CD4-positive, alpha-beta T cell treated with Interleukin-15 for 1 hour (primary cell): ENCODE measurements at regions not wholly inside any gene's neighbourhood (a gene's known extent, or its start where the extent isn't known, plus 50 kb on each side); places are given as distances from the start of the nearest gene placed in this dataset.

ENCODE experiments used
- DNase-seq: peaks from one replicate; pipeline ENCODE4 v3.0.0-alpha.2; 2020

DNA sequence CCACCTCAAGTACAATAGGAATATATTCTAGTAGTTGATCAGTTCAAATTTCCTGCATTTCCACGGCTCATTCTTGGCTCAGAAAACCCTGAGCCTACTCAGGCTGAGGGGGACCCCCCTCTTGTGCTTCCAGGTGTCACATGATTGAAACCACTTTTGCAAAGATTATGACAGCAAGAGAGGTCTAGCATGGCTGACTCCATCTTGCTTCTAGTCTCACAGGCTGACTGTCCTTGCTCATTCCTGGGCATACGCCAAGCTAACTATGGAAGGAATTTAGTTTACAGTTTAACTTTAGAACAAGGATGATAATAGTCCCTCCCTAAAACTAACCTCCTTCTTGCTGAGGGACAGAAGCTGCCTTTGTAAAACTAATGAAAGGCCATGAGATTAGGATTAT, 154.1 kb downstream of the SNX18 start:
- no peak for DNase-seq

GRCh38 chr5:54671111-54671531, 153.6 kb downstream of the SNX18 start:
- no peak for DNase-seq

- peak; percentile 17 for DNase-seq
Measured at GRCh38 chr5:54670281-54670680, 152.7 kb downstream of the SNX18 start.

GRCh38 chr5:54669845-54670244, 152.3 kb downstream of the SNX18 start:
- DNase-seq = no peak

- DNase-seq = no peak
Measured at GRCh38 chr5:54669285-54669684, 151.7 kb downstream of the SNX18 start.

DNA sequence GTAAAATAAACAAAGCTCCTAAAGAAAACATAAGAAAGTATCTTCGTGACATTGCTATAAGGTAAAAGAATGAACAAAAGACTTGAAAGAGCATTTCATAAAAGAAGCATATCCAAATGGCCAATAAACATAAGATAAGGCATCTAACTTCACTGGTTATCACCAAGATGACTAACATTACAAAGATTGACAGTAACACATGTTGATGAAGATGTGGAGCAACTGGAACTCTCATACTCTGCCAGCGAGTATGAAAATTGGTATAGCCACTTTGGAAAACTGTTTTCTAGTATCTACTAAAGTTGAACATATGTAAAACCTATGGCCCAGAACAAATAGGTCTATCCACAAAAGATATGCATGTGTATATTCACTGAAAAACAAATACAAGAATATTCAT, 150.5 kb downstream of the SNX18 start:
- no peak for DNase-seq

GRCh38 chr5:54667136-54667535, 149.6 kb downstream of the SNX18 start:
- no peak for DNase-seq

GRCh38 chr5:54663866-54664265, 146.3 kb downstream of the SNX18 start:
- no peak for DNase-seq

GRCh38 chr5:54661111-54661510, 143.6 kb downstream of the SNX18 start:
- no peak for DNase-seq

GRCh38 chr5:54659700-54660131, 142.2 kb downstream of the SNX18 start:
- no peak for DNase-seq

- no peak for DNase-seq
Measured at GRCh38 chr5:54658010-54658409, 140.5 kb downstream of the SNX18 start.

GRCh38 chr5:54656261-54656728, 138.7 kb downstream of the SNX18 start:
- no peak for DNase-seq

DNA sequence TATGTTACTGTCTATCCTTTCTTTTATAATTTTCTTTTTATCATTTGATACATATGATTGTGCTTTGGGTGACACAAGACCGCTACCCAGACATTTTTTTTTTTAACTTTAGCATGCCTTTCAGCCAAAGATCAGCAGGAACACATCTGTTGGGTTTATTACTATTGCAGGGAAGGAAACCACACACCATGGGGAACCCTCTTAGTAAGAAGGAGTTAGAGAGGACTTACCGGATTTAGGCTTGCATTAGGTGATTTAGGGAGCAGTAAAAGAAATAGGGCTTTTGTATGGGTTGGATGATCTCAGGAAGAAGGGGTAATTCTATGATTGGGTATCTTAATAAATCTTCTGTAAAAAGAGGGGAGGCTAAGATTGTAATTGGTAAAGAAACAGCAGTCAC, 138.2 kb downstream of the SNX18 start:
- DNase-seq = no peak

DNA sequence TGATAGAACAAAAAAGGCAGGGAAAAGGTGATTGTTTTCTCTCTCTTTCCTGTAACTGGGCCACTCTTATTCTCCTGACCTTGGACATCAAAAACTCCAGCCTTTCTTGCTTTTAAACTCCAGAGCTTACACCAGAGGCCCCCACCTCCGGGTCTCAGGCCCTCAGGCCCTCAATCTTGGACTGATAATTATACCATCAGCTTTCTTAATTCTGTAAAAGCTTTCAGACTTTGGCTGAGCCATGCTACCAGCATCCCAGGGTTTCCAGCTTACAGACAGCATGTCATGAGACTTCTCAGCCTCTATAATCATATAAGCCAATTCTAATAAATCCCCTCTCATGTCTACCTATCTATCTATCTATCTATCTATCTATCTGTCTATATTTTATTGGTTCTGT, 137.7 kb downstream of the SNX18 start:
- DNase-seq = no peak

- DNase-seq = no peak
Measured at GRCh38 chr5:54653956-54654614, 136.5 kb downstream of the SNX18 start.

GRCh38 chr5:54651482-54652076, 134.0 kb downstream of the SNX18 start:
- DNase-seq = no peak

- DNase-seq = no peak
Measured at GRCh38 chr5:54649041-54649504, 131.5 kb downstream of the SNX18 start.

DNA sequence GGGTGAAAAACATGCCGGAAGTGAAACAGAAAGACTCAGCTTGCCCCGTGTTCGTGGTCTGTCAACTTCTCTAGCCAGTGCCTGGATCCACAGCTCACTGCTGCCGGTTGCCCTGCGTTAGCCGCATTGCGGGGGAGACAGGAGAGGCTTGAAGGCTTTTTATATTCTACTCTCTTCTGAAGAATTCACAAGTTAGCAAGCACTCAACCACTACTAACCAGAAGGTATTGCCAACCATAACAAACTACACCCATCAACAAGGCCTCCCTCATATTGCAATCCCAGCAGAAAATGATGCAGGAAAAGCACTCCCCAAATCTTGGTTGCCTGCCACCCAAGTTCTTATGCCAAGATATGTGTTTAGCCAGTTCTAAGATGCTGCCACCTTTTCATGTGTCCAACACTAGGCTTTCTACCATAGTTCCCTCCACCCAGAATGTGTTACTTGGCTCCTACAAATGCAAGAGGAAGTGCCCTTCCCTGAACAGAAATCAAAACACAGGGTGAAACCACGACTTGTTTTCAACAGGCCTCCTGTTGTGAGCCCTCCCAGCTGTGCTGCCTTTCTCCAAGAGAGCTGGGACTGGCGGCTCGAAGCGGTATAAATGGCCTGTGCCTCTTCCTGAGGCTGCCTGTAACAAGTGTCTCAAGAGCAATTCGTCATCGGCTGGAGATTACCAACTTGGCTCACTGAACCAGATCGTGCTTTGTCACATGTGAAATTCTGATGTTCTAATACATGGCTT, 129.0 kb downstream of the SNX18 start:
- DNase-seq = peak; percentile 81

GRCh38 chr5:54645882-54646355, 128.4 kb downstream of the SNX18 start:
- no peak for DNase-seq

DNA sequence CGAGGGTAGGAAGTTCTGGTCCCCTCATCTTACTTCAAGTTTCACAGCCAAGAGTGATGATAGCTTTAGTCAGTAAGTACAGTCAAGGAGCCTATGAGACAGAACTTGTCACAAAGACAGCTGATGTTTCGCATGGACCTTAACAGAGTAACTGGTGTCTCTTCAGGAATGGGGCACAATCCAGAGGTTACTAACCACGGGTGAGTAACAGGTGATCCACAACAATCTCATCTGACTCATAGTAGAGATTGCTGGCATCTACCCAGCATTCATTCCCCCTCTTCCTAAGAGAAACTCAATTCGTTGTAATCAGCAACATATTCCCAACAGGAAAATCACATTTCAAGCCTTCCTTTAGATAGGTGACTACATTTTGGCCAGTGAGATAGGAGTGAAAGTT, 126.7 kb downstream of the SNX18 start:
- DNase-seq = no peak

DNA sequence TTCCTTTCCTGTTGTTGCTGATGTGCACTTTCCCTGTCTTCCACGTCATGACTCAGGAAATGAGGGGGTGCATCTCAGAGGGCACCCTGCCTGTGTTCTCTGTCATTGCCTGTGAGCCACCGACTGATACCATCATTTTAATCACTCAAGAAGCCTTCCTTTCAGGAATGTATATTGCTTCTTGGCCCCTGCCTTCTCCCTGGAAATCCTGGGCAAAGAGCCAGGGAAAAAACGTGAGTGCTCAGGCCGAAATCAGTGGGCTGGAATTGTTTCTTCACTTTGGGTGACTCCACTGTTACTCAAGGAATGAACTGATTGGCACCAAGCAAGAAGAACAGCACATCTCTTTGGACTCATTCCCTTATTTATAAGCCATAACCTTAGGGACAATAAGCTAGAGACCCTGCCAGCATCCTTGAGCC, 126.1 kb downstream of the SNX18 start:
- DNase-seq = no peak

DNA sequence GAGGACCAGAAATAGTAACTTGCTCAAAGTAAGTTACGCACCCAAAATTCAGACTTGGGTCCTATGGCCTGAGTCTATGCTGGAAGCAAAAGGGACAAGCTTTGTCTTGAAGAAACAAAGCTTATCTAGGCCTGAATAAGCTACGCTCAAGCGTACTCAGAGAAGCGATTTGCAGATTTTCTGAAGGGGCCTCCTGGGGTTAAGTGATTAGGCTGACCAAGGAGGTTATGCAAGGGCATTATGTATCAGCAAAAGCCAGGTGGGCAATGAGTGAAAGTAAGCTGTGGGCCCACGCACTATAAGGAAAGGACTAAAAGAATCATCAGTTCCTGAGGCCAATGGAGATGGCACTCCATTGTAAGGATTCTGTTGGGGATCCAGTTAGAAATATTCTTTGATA, 122.1 kb downstream of the SNX18 start:
- no peak for DNase-seq

GRCh38 chr5:54638106-54638505, 120.5 kb downstream of the SNX18 start:
- no peak for DNase-seq

DNA sequence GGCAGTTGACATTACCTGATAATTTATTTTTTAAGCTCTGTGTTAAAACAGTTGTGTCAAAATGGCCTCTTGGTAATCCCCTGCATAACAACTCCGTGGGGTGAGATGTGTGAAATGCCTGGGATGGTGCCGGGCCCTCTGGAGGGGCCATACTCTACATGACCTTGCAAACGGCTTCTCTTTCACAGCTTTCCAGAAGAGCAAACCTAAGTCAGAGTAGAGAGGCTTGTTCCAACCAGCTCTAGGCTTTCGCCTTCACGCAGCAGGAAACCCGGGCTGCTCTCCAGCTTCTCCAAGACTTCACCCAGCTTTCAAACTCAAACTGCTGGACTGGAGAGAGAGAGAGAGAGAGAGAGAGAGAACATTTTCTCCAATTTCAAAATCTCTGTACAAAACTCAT, 120.1 kb downstream of the SNX18 start:
- no peak for DNase-seq
